ENCODE measurements at regions not wholly inside any gene's neighbourhood (a gene's known extent, or its start where the extent isn't known, plus 50 kb on each side); places are given as distances from the start of the nearest gene placed in this dataset.

- H2BK20ac ChIP-seq (ENCODE audit: low read depth, low read length, poor library complexity, severe bottlenecking): no peak overlapping the region
- no peak for DNase-seq
- no peak overlapping the region for H3K27ac ChIP-seq (ENCODE audit: insufficient read length, low read depth, low read length)
- no peak overlapping the region for H2BK5ac ChIP-seq (ENCODE audit: insufficient read length, low read length)
- TF ChIP-seq CTCF (conservative IDR thresholded peaks at IDR 0.05): no peak
- H2AK5ac ChIP-seq (ENCODE audit: insufficient read length, low read length): no peak overlapping the region
- no peaks in the 10 kb centered on the region for H3K23me2 ChIP-seq (ENCODE audit: insufficient read length, low read depth, low read length, poor library complexity, severe bottlenecking)
- H2AFZ ChIP-seq (ENCODE audit: low read length): no peak overlapping the region
- no peaks in the 10 kb centered on the region for H3K27me3 ChIP-seq (ENCODE audit: insufficient read depth, low read length)
- H3K79me1 ChIP-seq (ENCODE audit: insufficient read depth, low read depth, low read length, poor library complexity, severe bottlenecking): no peaks in the 10 kb centered on the region
- no peaks in the 10 kb centered on the region for H3K9me3 ChIP-seq (ENCODE audit: control insufficient read depth, low read depth, low read length)
- H3K4me1 ChIP-seq (ENCODE audit: insufficient read depth, low read length): no peaks in the 10 kb centered on the region
- H3K9ac ChIP-seq (ENCODE audit: extremely low read depth, insufficient read length, low read length): no peak overlapping the region
- no peak overlapping the region for H4K91ac ChIP-seq (ENCODE audit: insufficient read length, low read depth, low read length)
- H3K18ac ChIP-seq (ENCODE audit: insufficient read length, low read depth, low read length): no peak overlapping the region
- no peaks in the 10 kb centered on the region for H4K20me1 ChIP-seq (ENCODE audit: control insufficient read depth, insufficient read depth, insufficient read length)
- H3K14ac ChIP-seq (ENCODE audit: insufficient read depth, low read length): no peak overlapping the region
- H3K36me3 Mint-ChIP-seq (ENCODE audit: insufficient read depth in 1 of 3, low read depth in 3 of 3): peaks cover 8 to 20% (median 18%) of the 10 kb centered on the region in 3 experiments; a peak in 6 of 7 replicates
- no CpG with 5 or more reads among the region's 3 CpGs for WGBS (ENCODE audit: extremely low coverage, insufficient read length, low lambda C conversion rate)
- no peak overlapping the region for H3K27ac Mint-ChIP-seq
- peaks cover 0 to 5% of the 10 kb centered on the region in 2 experiments; a peak in 1 of 4 replicates for H3K4me1 Mint-ChIP-seq
- no peak overlapping the region for H3K4me3 Mint-ChIP-seq
- H2BK12ac ChIP-seq (ENCODE audit: insufficient read length, low read depth, low read length): no peak overlapping the region
- no peaks in the 10 kb centered on the region for H3K27me3 Mint-ChIP-seq (ENCODE audit: low read depth)
- H2BK15ac ChIP-seq (ENCODE audit: low read depth, low read length): no peak overlapping the region
- H4K8ac ChIP-seq (replicated peaks; ENCODE audit: insufficient read length, low read depth, low read length): no peak overlapping the region
- no peak overlapping the region for H3K23ac ChIP-seq (ENCODE audit: insufficient read length, low read depth, low read length)
- no peak overlapping the region for H3K4me2 ChIP-seq (ENCODE audit: insufficient read depth, insufficient read length, low read length)
- H4K5ac ChIP-seq (ENCODE audit: insufficient read length, low read depth, low read length): no peak overlapping the region
- H3T11ph ChIP-seq (ENCODE audit: low read length): no peak overlapping the region
- H2BK120ac ChIP-seq (ENCODE audit: low read depth, low read length, poor library complexity, severe bottlenecking): no peak overlapping the region
- no peaks in the 10 kb centered on the region for H3K79me2 ChIP-seq (ENCODE audit: insufficient read depth, low read length)
- H3K56ac ChIP-seq (ENCODE audit: insufficient read length, low read depth, low read length): no peak overlapping the region
- H3K4ac ChIP-seq (ENCODE audit: low read depth, low read length): no peak overlapping the region
- peaks cover 17 to 20% of the 10 kb centered on the region in 2 experiments for H3K9me3 Mint-ChIP-seq
Observed at GRCh38 chr5:124332273-124332672, 414.2 kb downstream of the ZNF608 start.
